ENCODE measurements at regions not wholly inside any gene's neighbourhood (a gene's known extent, or its start where the extent isn't known, plus 50 kb on each side); places are given as distances from the start of the nearest gene placed in this dataset.

DNA sequence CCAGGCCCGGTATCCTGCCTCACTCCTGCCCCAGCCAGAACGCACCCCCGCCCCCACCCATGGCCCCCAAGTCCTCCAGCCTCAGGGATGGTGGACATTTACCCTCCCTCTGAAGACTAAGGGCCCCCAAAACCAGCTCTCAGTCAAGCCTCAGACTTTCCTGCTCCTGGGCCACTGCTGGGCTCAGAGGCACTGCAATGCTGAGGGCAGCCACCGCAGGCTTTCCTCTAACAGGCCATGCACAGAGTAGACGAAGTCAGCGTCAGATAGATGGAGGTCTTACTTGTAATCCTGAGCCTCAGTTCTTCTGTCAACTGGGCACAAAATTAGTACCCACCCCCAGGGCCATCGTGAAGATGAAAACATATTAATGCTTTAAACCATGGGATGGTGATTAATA is 92.6 kb downstream of the TTC32 start:
- DNase-seq (ENCODE audit: low spot score): no peak

- DNase-seq (ENCODE audit: low spot score): no peak
Measured at GRCh38 chr2:19807866-19808265, 93.9 kb downstream of the TTC32 start.

DNA sequence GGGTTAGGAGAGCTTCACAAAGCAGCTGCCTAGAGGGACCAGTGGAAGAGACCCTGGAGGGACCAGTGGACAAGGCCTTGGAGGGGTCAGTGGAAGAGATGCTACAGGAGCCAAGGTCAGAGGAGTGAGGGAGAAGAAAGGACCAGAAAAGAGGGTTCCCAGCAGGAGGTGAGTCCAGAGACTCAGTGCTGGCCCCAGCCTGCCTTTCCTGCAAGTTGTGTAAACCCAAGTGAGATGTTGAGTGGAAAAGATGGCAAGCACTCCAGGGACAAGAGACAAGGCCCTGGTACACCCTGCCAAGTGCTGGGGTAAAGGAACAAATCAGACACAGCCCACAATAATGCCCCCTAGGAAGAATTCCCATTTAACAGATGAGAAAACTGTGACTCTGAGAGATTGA is 94.4 kb downstream of the TTC32 start:
- no peak for DNase-seq (ENCODE audit: low spot score)

- no peak for DNase-seq (ENCODE audit: low spot score)
Measured at GRCh38 chr2:19806591-19806990, 95.2 kb downstream of the TTC32 start.

- no peak for DNase-seq (ENCODE audit: low spot score)
Measured at GRCh38 chr2:19806131-19806530, 95.7 kb downstream of the TTC32 start.

GRCh38 chr2:19805266-19805665 is 96.5 kb downstream of the TTC32 start:
- no peak for DNase-seq (ENCODE audit: low spot score)

- no peak for DNase-seq (ENCODE audit: low spot score)
Measured at GRCh38 chr2:19804639-19805260, 97.0 kb downstream of the TTC32 start.

DNA sequence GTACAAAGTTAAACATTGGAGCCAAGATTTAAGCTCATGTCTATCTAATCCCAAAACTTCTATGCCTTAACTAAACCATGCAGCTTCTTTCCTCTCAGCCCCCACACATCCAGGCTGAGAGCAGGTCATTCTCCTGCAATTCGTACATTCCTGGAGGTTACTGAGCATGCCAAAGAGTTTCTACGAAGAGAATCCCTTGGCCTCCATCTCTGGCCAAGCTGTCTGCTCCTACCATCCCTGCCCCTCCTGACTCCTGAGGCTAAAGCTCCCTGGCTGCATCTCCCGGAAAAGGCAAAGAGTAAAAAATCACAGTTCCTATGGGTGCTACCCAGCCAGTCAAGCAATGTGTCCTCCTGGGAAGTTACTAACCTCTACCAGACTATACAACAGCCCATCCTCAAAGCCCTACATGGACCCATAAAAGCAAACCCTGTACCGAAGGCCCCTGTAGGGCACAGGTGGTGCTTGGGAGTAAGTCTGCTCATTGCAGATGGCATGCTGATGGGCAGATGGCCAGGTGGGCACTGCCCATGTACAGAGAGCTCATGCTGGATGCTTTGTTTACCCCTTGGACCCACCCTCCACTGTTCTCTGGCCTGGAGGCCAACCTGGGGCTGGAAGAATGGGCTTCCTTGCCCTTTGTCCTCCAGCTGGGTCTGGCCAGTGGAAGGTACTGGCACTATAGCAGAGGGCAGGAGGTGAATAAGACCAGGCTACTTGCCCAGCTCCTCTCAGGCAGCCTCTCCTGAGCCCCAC is 99.5 kb downstream of the TTC32 start:
- peak; percentile 71 for DNase-seq (ENCODE audit: low spot score)

DNA sequence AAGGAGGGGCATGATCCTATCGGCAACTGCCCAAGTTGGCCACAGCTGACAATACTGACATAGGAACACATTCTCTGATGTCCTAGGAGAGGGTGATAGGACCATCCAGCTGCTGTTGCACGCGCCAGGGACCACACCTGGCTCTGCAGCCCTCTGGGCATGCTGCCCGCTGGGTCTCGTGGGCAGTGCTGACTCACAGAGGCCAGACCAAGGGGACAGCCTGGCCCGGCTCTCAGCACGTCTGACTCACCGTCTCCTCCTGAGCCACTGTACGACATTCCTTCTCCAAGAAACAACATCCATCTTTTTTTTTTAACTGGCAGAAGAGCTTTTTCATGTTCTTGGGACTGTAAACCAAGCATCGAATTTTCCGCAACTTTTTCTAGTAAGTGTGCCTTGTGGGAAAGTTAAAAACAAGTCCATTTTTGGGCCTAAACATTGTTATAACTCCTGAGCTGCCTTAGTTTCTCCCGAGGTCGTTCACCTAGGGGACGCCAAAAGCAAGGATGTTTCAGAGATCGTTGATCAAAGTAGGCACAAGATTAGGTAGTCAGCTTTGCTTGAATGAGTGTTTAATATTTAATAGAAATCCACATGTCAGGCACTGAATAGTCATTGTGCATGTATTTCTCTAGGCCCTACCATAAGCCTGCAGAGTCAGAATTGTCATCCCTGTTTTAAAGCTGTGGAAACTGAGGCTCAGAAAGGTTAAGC is 100.3 kb downstream of the TTC32 start:
- DNase-seq (ENCODE audit: low spot score): peak; percentile 92

- no peak for DNase-seq (ENCODE audit: low spot score)
Measured at GRCh38 chr2:19800796-19801195, 101.0 kb downstream of the TTC32 start.

DNA sequence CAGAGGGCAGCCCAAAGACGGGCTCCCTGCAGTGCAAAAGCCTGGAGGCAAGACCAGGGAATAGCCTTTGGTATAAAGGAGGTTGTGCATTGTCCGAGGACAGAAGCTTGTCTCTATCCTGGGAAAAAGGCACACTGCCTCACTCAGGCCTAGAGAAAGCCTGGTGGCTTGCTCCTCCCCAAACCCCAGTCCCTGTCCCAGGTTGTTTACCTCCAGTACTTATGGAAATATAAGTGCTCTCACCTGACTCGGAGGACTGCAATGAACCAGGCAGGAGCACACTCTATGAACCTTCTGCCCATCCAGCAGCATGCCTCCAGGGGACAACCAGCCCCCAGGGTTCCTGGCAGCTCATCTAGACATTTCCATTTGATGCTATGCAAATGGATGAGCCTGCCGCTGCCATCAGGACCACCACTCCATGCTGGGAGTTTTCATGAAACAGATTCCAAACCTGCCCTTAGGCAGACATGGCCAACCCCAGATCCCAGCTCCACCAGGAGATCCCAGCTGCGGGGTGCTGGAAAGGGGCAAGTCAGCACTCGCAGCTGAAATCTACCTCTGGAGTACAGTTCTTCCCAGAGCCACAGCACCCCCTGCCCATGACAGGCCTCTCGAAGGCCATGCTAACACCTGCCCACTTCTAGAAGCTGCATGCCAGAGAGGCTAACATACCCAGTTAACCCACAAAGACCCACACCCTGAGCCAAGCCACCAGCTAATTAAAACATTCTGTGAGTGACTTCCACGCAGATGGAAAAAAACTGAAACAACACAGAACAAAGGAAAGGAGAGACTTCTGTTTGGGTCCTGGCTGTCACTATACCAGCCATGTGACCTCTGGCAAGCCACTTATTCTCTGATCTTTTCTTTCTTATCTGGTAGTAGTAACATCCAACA is 101.7 kb downstream of the TTC32 start:
- DNase-seq (ENCODE audit: low spot score): no peak

- DNase-seq (ENCODE audit: low spot score): no peak
Measured at GRCh38 chr2:19797871-19798270, 103.9 kb downstream of the TTC32 start.

- no peak for DNase-seq (ENCODE audit: low spot score)
Measured at GRCh38 chr2:19797243-19797810, 104.5 kb downstream of the TTC32 start.

DNA sequence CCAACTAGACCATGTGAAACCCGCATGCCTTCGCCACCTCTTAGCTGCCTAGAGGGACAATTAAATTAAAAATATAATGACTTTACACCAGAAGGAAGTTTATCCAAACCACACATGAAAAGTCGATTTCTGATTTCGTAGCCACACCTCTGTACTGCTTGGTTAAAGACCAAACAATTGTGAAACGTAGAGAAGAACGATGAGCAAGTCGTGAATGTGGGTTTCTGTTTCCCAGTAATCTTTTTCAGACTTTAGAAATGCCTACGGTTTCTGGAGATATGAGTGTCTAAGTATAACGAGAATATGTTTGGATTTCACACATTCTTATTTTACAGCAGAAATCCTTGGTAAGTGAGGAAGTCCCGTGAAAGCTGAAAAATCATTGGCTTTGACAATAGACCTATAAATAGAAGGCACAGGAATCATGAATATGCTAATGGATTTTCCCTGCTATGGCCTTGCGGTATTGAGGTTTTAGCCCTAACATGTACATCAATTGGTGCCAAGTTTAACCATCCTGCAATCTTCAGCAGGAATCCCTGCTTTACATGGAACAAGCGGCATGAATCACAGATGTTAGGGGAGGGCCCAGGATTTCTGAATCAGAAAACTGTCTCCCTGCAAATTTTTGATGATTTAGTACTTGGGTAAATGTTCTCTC is 105.6 kb downstream of the TTC32 start:
- DNase-seq (ENCODE audit: low spot score): no peak

DNA sequence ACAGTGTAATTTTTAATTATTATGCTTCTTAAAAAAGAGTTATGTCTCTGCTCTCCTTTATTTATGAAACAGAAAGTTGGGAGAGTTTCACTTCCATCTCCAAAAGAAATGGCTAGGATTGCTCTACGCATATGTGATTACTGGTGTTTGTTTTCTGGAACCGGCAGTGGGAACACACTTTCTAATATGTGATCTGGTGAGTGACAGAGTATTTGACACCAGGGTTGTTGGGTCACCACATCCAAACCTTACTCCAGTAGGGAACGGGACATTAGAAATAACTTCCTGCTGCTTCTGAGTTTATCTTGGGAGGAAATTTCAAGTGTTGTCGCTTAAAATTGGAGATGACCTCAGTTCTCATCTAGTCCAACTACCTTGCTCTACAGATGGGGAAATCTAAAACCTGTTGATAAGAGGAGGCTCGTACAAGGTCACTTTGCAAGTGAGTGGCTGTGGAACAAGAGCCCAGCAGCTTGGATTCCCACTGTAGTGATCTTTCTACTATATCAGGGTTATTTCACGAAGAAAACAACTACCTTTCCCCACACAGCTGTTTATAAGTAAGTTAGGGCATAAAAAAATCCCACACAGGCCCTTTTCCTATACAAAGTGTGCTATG is 108.5 kb downstream of the TTC32 start:
- DNase-seq (ENCODE audit: low spot score): no peak

GRCh38 chr2:19790291-19790690 is 111.5 kb downstream of the TTC32 start:
- DNase-seq (ENCODE audit: low spot score): no peak

GRCh38 chr2:19787134-19787533 is 114.6 kb downstream of the TTC32 start:
- DNase-seq (ENCODE audit: low spot score): no peak

GRCh38 chr2:19786408-19787058 is 115.2 kb downstream of the TTC32 start:
- no peak for DNase-seq (ENCODE audit: low spot score)

DNA sequence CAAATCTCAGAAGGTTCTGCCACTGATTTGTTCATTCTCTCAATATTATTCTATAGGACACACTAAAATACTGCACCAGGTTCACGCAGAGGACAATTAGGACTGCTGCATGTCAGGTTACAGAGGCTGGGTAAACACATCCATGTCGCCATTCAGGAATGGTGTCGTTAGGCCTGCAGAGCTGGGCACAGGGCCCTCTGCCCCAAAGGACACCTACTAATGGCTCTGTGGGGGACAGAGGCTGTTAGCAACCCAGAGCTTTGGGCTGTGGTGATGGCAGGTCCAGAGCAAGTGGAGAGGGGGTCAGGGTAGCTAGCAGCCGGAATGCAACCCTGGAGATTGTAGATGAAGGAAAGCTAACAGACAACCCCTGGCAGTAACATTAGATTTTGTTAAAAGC is 115.9 kb downstream of the TTC32 start:
- DNase-seq (ENCODE audit: low spot score): no peak

DNA sequence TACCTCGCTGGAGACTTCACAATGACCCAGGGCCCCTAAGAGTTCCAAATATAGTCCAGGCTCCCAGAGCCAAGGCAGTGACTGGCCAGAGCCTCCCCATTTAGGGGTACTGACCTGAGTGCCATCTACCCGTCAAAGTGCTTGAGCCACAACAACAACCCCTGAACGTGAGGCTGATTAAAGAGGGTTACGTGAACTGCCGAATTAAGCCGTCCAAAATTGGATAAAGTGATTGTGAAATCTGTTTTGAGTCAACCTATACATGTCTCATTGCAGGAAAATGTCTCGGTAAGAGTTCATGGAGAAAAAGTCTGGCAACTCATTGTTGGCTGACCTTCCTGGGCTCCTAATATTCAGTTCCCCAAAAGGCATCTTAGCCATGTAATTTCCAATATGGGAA is 116.3 kb downstream of the TTC32 start:
- no peak for DNase-seq (ENCODE audit: low spot score)

All from HT-29 (cell line).